ENCODE measurements at regions not wholly inside any gene's neighbourhood (a gene's known extent, or its start where the extent isn't known, plus 50 kb on each side); places are given as distances from the start of the nearest gene placed in this dataset.
A peak's percentile ranks its signal among the peaks of the same experiment; 100 is the strongest.

- no peak for TF ChIP-seq CTCF (IDR thresholded peaks at IDR 0.05; ENCODE audit: low read depth, low read length)
- Histone ChIP-seq H3K36me3 (no peaks in the 10 kb centered on the region), H3K27ac (no peak overlapping the region), H3K4me3 (ENCODE audit: low read depth, low read length) (no peak overlapping the region), H3K9me3 (ENCODE audit: severe bottlenecking) (no peaks in the 10 kb centered on the region), H3K27me3 (ENCODE audit: insufficient read depth, low read depth, severe bottlenecking) (peaks cover 65% of the 10 kb centered on the region)
- DNase-seq = no peak
Measured at GRCh38 chr14:106038263-106038662, 511.9 kb downstream of the TMEM121 start.

GRCh38 chr14:106039400-106039799 lies 513.0 kb downstream of the TMEM121 start:
- no peak overlapping the region for H3K4me3 ChIP-seq (ENCODE audit: low read depth, low read length)
- no peak for DNase-seq
- TF ChIP-seq CTCF (IDR thresholded peaks at IDR 0.05; ENCODE audit: low read depth, low read length) = no peak
- no peak overlapping the region for H3K27ac ChIP-seq
- H3K9me3 ChIP-seq (ENCODE audit: severe bottlenecking) = no peaks in the 10 kb centered on the region
- H3K27me3 ChIP-seq (ENCODE audit: insufficient read depth, low read depth, severe bottlenecking) = peaks cover 63% of the 10 kb centered on the region
- H3K36me3 ChIP-seq = no peaks in the 10 kb centered on the region

- Histone ChIP-seq H3K36me3 (no peaks in the 10 kb centered on the region), H3K27ac (no peak overlapping the region), H3K9me3 (ENCODE audit: severe bottlenecking) (no peaks in the 10 kb centered on the region), H3K4me3 (ENCODE audit: low read depth, low read length) (no peak overlapping the region), H3K27me3 (ENCODE audit: insufficient read depth, low read depth, severe bottlenecking) (peaks cover 45% of the 10 kb centered on the region)
- no peak for DNase-seq
- no peak for TF ChIP-seq CTCF (IDR thresholded peaks at IDR 0.05; ENCODE audit: low read depth, low read length)
Measured at GRCh38 chr14:106044515-106044914, 518.1 kb downstream of the TMEM121 start.

GRCh38 chr14:106044949-106045596 lies 518.7 kb downstream of the TMEM121 start:
- Histone ChIP-seq H3K27me3 (ENCODE audit: insufficient read depth, low read depth, severe bottlenecking) (peaks cover 48% of the 10 kb centered on the region), H3K4me3 (ENCODE audit: low read depth, low read length) (no peak overlapping the region), H3K9me3 (ENCODE audit: severe bottlenecking) (no peaks in the 10 kb centered on the region), H3K36me3 (no peaks in the 10 kb centered on the region), H3K27ac (no peak overlapping the region)
- DNase-seq = peak; percentile 59
- peak; percentile 84 for TF ChIP-seq CTCF (IDR thresholded peaks at IDR 0.05; ENCODE audit: low read depth, low read length)

GRCh38 chr14:106051796-106052195 lies 525.4 kb downstream of the TMEM121 start:
- Histone ChIP-seq H3K36me3 (no peaks in the 10 kb centered on the region), H3K27ac (no peak overlapping the region), H3K4me3 (ENCODE audit: low read depth, low read length) (no peak overlapping the region), H3K9me3 (ENCODE audit: severe bottlenecking) (no peaks in the 10 kb centered on the region), H3K27me3 (ENCODE audit: insufficient read depth, low read depth, severe bottlenecking) (peaks cover 51% of the 10 kb centered on the region)
- DNase-seq = no peak
- no peak for TF ChIP-seq CTCF (IDR thresholded peaks at IDR 0.05; ENCODE audit: low read depth, low read length)

- Histone ChIP-seq H3K27me3 (ENCODE audit: insufficient read depth, low read depth, severe bottlenecking) (peaks cover 64% of the 10 kb centered on the region), H3K9me3 (ENCODE audit: severe bottlenecking) (no peaks in the 10 kb centered on the region), H3K36me3 (no peaks in the 10 kb centered on the region), H3K4me3 (ENCODE audit: low read depth, low read length) (no peak overlapping the region), H3K27ac (no peak overlapping the region)
- TF ChIP-seq CTCF (IDR thresholded peaks at IDR 0.05; ENCODE audit: low read depth, low read length) = no peak
- DNase-seq = no peak
Measured at GRCh38 chr14:106055289-106055688, 528.9 kb downstream of the TMEM121 start.
